SH-SY5Y (cell line): ENCODE measurements at regions not wholly inside any gene's neighbourhood (a gene's known extent, or its start where the extent isn't known, plus 50 kb on each side); places are given as distances from the start of the nearest gene placed in this dataset.

Experiments
- GATA2 ChIP-seq: IDR thresholded peaks from 2 replicates; pipeline ENCODE4 v1.6.1; 2011; ENCODE audit warnings: mild to moderate bottlenecking, low read depth, low read length
- GATA3 ChIP-seq: IDR thresholded peaks from 2 replicates; pipeline ENCODE4 v1.6.1; 2011; ENCODE audit warnings: low read depth, mild to moderate bottlenecking, low read length, moderate library complexity

- no peak for TF ChIP-seq GATA3
- no peak for TF ChIP-seq GATA2
These were observed 129.7 kb upstream of the AHI1 start for GRCh38 chr6:135627092-135627715.

GRCh38 chr6:135630789-135631376, 133.3 kb upstream of the AHI1 start:
- no peak for TF ChIP-seq GATA3
- TF ChIP-seq GATA2: no peak

- TF ChIP-seq GATA2 (no peak), GATA3 (no peak)
These were observed 134.3 kb upstream of the AHI1 start for GRCh38 chr6:135631821-135632220.

GRCh38 chr6:135633573-135633972, 136.0 kb upstream of the AHI1 start:
- TF ChIP-seq GATA3 (no peak), GATA2 (no peak)

- TF ChIP-seq GATA2 (no peak), GATA3 (no peak)
These were observed 140.2 kb upstream of the AHI1 start for GRCh38 chr6:135637701-135638100.

- TF ChIP-seq GATA3 (no peak), GATA2 (no peak)
These were observed 140.6 kb upstream of the AHI1 start for GRCh38 chr6:135638108-135638507.

- TF ChIP-seq GATA3 (no peak), GATA2 (no peak)
These were observed 142.5 kb upstream of the AHI1 start for GRCh38 chr6:135640048-135640447.

- TF ChIP-seq GATA3: no peak
- no peak for TF ChIP-seq GATA2
These were observed 143.0 kb upstream of the AHI1 start for GRCh38 chr6:135640449-135641111.

GRCh38 chr6:135642912-135643311, 145.4 kb upstream of the AHI1 start:
- TF ChIP-seq GATA3 (no peak), GATA2 (no peak)

- TF ChIP-seq GATA3 (no peak), GATA2 (no peak)
These were observed 146.9 kb upstream of the AHI1 start for GRCh38 chr6:135644394-135644793.

GRCh38 chr6:135647521-135647920, 150.0 kb upstream of the AHI1 start:
- TF ChIP-seq GATA3 (no peak), GATA2 (no peak)

GRCh38 chr6:135651964-135652755, 154.6 kb upstream of the AHI1 start:
- TF ChIP-seq GATA2 (no peak), GATA3 (no peak)

GRCh38 chr6:135655055-135655454, 157.5 kb upstream of the AHI1 start:
- no peak for TF ChIP-seq GATA2
- no peak for TF ChIP-seq GATA3

GRCh38 chr6:135657207-135657606, 159.7 kb upstream of the AHI1 start:
- TF ChIP-seq GATA3: no peak
